Endothelial cell (in vitro differentiated cells): ENCODE measurements at regions not wholly inside any gene's neighbourhood (a gene's known extent, or its start where the extent isn't known, plus 50 kb on each side); places are given as distances from the start of the nearest gene placed in this dataset.

Experiments used
- DNase-seq: peaks from one replicate; pipeline ENCODE4 v3.0.0; 2021; ENCODE audit warnings: low spot score
- H3K27ac Mint-ChIP-seq: one replicate; pipeline ENCODE4 v1.8.0; 2021; ENCODE audit warnings: mixed read lengths, inconsistent platforms; ENCODE audit not compliant: unreplicated experiment
- H3K27me3 Mint-ChIP-seq: one replicate; pipeline ENCODE4 v1.8.0; 2021; ENCODE audit warnings: mild to moderate bottlenecking, moderate library complexity, mixed read lengths, inconsistent platforms; ENCODE audit not compliant: unreplicated experiment
- H3K36me3 Mint-ChIP-seq: one replicate; pipeline ENCODE4 v1.8.0; 2021; ENCODE audit warnings: mild to moderate bottlenecking, low read depth, mixed read lengths, inconsistent platforms; ENCODE audit not compliant: unreplicated experiment
- H3K4me1 Mint-ChIP-seq: one replicate; pipeline ENCODE4 v1.8.0; 2021; ENCODE audit warnings: mild to moderate bottlenecking, mixed read lengths, inconsistent platforms; ENCODE audit not compliant: unreplicated experiment
- H3K4me3 Mint-ChIP-seq: one replicate; pipeline ENCODE4 v1.8.0; 2021; ENCODE audit warnings: mild to moderate bottlenecking, mixed read lengths, inconsistent platforms; ENCODE audit not compliant: unreplicated experiment
- H3K9me3 Mint-ChIP-seq: one replicate; pipeline ENCODE4 v1.8.0; 2021; ENCODE audit warnings: mixed read lengths, inconsistent platforms; ENCODE audit not compliant: unreplicated experiment
- TF ChIP-seq, protein P1 (sequence below): fragments of 200-600 bp; sonication (generic); IDR thresholded peaks from one replicate; pipeline ENCODE4 v1.5.0; 2021; ENCODE audit warnings: antibody characterized with exemption; ENCODE audit not compliant: unreplicated experiment

DNA sequence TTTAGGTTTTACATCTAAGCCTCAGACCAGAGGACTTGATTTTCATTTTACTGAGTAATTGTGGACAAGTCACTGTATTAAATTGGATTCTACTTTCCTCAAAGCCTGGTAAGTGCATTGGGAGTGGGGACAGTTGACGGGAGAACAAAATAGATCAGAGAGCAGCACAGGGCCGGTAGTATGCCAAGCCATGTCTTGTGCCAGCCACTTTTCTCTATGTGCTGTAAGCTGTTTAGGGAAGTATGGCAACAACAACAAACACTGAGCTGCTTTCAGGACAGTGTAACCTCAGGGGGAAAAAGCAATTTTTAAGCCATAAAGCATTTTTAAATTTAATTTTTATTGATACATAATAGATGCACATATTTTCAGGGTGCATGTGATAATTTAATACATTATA lies 365.9 kb upstream of the IGFBP3 start:
- Mint-ChIP-seq H3K36me3 (no peaks in the 10 kb centered on the region), H3K27ac (no peak overlapping the region), H3K4me1 (peaks cover 23% of the 10 kb centered on the region), H3K4me3 (no peak overlapping the region), H3K27me3 (no peaks in the 10 kb centered on the region), H3K9me3 (no peaks in the 10 kb centered on the region)
- no peak for DNase-seq
- TF ChIP-seq, protein P1, sequence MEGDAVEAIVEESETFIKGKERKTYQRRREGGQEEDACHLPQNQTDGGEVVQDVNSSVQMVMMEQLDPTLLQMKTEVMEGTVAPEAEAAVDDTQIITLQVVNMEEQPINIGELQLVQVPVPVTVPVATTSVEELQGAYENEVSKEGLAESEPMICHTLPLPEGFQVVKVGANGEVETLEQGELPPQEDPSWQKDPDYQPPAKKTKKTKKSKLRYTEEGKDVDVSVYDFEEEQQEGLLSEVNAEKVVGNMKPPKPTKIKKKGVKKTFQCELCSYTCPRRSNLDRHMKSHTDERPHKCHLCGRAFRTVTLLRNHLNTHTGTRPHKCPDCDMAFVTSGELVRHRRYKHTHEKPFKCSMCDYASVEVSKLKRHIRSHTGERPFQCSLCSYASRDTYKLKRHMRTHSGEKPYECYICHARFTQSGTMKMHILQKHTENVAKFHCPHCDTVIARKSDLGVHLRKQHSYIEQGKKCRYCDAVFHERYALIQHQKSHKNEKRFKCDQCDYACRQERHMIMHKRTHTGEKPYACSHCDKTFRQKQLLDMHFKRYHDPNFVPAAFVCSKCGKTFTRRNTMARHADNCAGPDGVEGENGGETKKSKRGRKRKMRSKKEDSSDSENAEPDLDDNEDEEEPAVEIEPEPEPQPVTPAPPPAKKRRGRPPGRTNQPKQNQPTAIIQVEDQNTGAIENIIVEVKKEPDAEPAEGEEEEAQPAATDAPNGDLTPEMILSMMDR: no peak

DNA sequence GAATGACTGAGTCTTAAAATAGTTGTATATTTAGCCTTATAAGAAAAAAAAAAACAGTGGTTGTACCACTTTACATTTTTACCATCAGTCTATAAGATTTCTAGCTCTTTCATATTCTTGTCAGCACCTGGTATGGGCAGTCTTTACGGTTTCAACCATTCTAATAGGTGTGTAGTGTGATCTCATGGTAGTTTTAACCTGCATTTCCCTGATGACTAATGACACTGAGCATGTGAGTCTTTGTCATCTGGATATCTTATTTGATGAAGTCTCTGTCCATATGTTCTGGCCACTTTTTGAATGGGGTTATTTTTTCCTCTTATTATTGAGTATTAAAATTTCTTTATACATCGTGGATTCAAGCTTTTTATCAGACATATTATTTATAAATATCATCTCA lies 365.3 kb upstream of the IGFBP3 start:
- Mint-ChIP-seq H3K4me3 (no peak overlapping the region), H3K27ac (no peak overlapping the region), H3K36me3 (no peaks in the 10 kb centered on the region), H3K9me3 (no peaks in the 10 kb centered on the region), H3K4me1 (peaks cover 19% of the 10 kb centered on the region), H3K27me3 (no peaks in the 10 kb centered on the region)
- TF ChIP-seq, protein P1: no peak
- DNase-seq: no peak

DNA sequence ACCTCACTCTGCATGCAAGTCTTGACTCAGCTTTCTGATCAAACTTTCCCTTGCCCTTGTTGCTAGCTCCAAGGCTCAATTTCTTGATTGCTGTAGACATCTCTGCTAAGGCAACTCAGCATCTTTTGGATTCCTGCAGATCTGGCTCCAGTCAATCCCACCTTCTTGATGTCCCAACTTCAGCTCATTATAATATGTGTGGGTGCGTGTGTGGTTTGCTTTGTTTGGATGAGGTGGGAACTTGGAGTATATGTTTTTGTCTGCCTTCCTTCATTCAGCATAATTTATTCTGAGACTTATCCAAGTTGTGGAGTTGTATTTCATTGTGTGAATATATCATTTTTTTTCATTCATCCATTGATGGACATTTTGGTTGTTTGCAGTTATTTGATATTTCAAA lies 364.8 kb upstream of the IGFBP3 start:
- Mint-ChIP-seq H3K4me1 (peaks cover 19% of the 10 kb centered on the region), H3K9me3 (no peaks in the 10 kb centered on the region), H3K4me3 (no peak overlapping the region), H3K27me3 (no peaks in the 10 kb centered on the region), H3K27ac (no peak overlapping the region), H3K36me3 (no peaks in the 10 kb centered on the region)
- TF ChIP-seq, protein P1: no peak
- no peak for DNase-seq

DNA sequence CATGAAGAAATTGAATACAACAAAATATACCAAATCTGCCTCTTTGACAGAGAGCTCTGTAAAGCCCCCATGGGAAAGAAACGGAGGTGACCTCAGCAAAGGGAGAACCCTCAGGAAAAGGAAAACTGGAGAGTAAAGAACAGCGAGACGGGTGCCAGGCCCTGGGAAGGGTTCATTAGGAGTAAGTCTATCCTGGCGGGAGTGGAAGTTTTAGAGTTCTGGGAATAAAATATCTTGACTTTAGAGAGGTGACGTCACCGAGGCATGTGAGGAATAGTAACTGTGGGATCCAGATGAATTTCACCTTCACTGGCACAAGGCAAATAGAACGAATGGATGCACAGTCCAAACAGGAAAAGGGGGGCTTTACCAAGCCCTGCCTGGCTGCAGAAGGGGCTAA lies 362.8 kb upstream of the IGFBP3 start:
- DNase-seq: no peak
- H3K36me3 Mint-ChIP-seq: no peaks in the 10 kb centered on the region
- peaks cover 19% of the 10 kb centered on the region for H3K4me1 Mint-ChIP-seq
- TF ChIP-seq, protein P1: no peak
- no peak overlapping the region for H3K27ac Mint-ChIP-seq
- no peaks in the 10 kb centered on the region for H3K9me3 Mint-ChIP-seq
- no peaks in the 10 kb centered on the region for H3K27me3 Mint-ChIP-seq
- no peak overlapping the region for H3K4me3 Mint-ChIP-seq

DNA sequence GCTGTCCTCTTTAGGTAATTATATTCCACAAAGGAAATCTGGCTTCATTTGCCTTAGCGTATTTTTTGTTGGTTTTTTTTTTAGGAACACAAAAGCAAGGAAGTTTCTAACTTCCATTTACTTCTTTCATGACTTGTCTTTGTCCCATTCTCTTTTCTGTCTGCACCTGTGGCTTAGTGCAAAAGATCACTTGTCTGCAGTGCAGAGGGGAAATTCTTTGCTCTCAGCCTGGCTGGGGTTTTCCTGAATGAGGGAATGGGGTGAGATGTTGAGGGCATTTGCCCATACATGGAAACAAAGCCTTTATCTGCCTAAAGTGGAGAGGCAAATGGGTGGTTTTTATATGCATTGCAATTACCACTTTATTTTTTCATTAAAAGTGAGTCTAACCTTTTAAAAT lies 361.1 kb upstream of the IGFBP3 start:
- peaks cover 19% of the 10 kb centered on the region for H3K4me1 Mint-ChIP-seq
- peak overlapping the region; percentile 71 for H3K27ac Mint-ChIP-seq
- no peak overlapping the region for H3K4me3 Mint-ChIP-seq
- no peak for DNase-seq
- TF ChIP-seq, protein P1: no peak
- no peaks in the 10 kb centered on the region for H3K27me3 Mint-ChIP-seq
- H3K9me3 Mint-ChIP-seq: no peaks in the 10 kb centered on the region
- no peaks in the 10 kb centered on the region for H3K36me3 Mint-ChIP-seq
